NCI-H446 (cell line): ENCODE measurements at regions not wholly inside any gene's neighbourhood (a gene's known extent, or its start where the extent isn't known, plus 50 kb on each side); places are given as distances from the start of the nearest gene placed in this dataset.
A peak's percentile ranks its signal among the peaks of the same experiment; 100 is the strongest.

Experiments used
- DNase-seq, 2 experiments: peaks; one replicate each; lab custom pipeline; 2025; lab: John Stamatoyannopoulos, UW

DNA sequence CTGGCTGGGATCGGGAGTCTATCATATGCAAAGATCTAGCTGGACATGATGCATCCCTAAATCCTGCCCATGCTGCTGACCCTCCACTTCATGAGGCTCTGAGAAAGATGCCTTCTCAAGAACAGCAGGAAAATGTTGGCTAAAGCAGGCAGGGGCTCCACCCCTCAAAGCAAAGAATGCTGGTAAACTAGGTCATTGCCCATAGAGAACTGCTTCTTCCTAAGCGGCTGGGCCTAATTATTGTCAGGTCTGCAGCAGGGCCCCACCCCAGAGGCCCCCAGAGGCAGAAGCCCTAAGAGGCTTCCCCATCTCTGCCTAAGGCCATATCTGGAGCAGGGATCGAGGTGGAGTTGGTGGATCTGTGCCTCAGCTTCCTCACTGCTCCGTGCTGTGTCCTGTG is 447.4 kb upstream of the PROK2 start:
- DNase-seq = no peak

DNA sequence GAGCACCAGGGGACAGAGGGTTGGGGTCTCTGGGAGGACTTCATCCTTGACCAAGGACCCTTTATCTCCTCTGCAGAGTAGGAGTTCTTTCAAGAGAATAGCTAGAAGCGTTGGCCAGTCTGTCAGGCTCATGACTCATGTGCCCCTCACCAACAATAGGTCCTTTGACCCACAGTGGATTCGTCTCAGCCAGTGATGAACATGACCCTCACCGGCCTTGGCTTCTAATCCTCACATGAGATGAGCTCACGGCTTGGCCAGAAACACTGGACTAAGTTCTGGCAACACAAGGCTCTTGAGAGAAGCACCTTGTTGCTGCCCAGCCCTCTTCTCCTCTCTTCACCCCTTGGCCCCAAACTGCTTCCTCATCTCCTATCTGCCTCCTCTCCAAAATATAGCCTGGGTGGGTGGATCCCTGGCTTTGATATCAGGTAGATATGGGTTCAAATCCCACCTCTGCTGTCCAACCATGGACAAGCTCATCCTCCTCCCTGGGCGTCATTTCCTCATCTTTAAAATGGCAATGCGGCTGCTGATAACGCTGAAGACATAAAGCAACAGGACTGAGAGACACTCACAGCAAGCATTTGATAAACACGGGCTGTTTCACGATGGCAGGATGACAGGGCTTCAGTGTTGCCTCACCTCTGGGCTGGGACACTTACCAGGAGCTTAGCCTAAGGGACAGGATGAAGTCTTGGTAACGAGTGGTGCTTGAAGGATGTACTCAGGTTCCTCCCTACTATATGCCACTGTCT is 446.7 kb upstream of the PROK2 start:
- DNase-seq = no peak

DNA sequence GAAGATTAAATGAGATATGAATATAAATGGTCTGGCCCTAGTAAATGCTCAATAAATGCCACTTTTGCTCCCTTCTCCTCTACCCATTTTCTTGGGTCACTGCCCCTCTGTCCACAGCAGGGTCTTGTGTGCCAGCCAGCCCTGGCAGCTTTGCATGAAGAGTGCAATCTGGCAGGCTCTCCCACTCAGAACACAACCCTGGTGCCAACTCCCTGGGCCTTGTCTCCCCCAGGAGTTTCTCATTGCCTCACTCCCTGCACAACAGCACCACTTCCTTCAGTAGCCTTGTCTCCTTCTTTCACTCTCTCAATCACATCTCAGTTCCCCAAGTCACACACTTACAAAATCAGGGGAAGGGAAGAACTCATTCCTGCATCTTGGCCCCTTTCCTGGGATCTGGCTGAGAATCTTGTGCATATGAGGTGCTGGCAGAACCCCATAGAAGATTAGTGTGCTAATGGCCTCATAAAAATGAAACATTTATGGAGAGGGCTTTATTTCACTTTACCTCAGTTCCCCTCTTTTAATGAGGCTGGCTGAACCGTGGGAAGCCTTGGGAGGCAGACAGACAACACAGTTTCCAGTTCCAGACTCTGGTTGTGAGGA is 445.9 kb upstream of the PROK2 start:
- DNase-seq = peak in 1 of 2 experiments; percentile 24

DNA sequence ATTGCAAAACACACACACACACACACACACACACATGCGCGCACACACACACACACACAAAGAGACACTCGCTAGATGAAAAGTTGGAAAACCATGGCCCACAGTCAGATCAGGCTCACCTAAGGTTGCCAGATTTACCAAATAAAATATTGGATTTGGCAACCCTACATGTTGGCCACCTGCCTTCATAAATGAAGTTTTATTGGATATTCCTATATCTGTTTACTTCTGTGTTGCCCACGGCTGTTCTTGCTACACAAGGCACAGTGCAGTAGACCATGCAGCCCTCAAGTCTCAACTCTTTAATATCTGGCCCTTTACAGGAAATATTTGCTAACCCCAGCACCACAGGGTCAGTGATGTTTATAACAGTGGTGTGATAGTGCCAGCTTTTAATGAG is 445.0 kb upstream of the PROK2 start:
- no peak for DNase-seq

DNA sequence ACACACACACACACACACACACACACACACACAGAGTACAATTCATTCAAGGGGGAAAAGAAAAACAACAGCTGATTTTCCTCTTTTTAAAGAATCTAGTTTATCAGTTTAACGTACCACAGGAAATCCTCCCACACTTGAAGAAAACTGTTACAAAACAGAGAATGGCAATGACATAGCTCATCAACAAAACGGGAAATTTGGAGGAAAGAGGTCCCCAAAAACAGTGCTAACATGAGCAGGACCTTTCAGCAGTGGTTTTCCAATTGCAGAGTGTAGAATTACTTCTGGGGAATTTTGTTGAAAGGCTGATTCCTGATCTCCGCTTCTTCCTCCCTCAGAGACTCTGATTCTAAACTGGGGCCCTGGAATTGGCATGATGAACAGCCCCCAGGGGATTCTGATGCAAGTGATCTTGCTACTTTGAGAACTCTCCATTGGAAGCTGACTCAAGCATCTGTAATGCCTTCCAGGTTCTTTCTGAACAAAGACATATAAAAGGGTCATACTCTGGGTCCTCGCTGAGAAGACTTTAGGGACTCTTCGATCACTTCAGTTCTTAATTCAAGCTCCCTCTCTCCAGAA is 442.6 kb upstream of the PROK2 start:
- DNase-seq = no peak

DNA sequence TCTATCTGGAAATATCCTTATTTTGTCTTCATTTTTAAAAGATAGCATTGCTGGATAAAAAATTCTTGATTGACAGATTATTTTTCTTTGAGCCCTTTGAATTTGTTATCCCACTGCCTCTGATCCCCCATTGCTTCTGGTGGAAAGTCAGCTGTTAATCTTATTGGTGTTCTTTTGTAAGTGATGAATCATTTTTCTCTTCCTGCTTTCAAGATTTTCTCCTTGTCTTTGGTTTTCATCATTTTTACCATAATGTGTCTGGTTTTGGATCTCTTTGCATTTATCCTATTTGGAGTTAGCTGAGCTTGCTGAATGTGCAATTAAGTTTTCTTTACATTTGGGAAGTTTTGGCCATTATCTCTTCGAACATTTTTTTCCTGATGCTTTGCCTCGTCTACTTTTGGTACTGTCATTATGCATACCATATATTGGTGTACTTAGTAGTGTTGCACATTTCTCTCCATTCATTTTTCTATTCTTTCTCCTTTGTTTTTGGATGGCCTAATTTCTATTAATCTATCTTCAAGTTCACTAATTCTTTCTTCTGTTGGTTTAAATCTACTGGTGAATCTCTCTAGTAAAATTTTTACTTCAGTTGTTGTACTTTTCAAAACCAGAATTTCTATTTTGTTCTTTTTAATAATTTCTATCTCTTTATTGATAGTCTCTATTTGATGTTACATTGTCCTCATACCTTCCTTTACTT is 440.0 kb upstream of the PROK2 start:
- DNase-seq = no peak

DNA sequence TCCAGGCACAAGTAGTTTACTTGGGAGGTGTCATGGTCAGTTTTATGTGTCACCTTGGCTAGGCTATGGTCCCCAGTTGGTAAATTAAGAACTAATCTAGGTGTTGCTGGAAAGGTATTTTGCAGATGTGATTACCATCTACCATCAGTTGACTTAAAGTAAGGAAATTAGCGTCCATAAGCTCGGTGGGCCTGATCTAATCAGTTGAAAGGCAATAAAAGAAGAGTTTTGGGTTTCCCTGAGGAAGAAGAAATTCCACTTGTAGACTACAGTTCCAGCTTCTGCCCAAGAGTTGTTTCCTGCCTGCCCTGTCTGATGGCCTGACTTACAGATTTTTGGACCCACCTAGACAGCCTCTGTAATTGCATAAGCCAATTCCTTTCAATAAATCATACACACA is 438.7 kb upstream of the PROK2 start:
- no peak for DNase-seq

DNA sequence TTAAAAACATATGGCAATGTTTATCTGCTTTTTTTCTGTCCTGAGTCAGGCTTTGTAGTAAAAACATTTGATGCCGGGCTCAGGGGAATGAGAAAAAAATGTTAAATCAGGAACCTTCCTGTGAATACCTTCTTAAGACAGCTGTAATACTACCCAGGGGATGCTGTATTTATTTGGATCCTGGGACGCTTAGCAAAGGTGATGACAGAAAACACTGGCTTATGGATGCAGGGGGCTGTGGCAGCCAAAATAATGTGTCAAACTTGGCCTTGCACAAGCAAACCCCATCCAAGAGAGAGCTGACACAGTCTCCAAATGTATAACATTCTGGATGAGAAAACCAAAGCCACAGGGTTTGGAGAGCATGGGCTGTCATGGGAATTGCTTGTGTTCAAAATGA is 438.2 kb upstream of the PROK2 start:
- DNase-seq = no peak

DNA sequence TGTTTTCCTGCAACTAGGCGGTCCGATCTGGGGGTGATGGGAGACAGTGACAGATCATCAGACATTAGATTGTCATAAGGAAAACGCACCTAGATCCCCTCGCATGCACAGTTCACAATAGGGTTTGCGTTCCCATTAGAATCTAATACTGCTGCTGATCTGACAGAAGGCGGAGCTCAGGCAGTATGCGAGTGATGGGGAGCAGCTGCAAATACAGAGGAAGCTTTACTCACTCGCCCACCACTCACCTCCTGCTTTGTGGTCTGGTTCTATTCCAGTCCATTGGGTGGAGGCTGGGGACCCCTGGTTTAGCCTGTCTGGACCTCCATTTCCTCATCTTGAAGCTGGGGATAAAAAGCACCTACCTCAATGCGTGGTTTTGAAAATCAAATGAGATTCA is 437.5 kb upstream of the PROK2 start:
- no peak for DNase-seq

DNA sequence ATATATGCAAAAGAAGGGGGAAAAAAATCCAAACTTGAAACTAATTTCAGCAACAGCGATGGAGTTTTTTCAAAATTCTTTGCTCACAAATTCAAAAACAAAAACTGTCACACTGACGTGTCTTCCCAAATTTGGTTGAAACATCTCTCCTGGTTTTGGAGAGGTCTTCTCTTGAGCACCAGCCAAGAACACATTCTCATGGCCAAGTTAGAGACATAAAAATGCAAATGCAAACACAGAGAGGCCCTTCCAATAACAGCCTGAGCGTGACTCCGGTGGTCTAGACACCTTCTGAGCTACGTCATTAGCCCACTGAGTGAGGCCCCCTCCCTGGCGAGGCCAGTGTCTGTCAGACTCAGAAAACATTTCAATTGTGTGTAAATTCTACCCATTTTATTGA is 436.0 kb upstream of the PROK2 start:
- no peak for DNase-seq

DNA sequence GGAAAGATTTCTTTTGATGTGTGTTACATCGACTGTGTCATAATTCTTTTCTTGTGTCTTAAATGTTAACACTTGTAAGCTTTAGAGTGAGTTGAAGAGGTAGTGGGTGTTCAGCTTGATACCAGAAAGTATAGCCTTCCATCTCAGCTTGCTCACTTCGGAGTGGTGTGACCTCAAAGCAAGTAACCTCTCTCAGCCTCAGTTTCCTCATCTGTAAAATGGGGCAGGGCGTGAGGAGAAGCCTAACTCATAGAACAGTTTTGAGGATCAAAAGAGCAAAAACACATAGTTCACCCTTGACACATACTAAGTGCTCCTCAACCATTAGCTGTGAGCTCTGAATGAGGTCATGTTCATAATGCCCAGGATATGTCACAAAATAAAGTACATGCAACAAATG is 434.8 kb upstream of the PROK2 start:
- no peak for DNase-seq

DNA sequence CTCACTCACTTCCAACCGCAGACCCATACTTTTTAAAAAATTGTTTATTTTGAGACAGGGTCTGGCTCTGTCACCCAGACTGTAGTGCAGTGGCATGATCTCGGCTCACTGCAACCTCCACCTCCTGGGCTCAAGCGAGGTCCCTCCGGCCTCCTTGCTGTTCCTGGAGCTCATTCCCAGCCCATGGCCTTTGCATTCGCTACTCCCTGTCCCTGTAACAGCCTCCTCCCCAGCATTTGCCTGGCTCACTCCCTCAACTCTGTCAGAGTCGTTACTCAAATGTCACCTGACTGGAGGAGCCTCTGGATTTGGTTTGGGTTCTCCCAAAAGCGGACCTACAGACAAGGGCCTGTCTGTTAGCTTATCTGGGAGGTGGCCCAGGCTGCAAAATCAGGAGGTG is 432.6 kb upstream of the PROK2 start:
- no peak for DNase-seq

DNA sequence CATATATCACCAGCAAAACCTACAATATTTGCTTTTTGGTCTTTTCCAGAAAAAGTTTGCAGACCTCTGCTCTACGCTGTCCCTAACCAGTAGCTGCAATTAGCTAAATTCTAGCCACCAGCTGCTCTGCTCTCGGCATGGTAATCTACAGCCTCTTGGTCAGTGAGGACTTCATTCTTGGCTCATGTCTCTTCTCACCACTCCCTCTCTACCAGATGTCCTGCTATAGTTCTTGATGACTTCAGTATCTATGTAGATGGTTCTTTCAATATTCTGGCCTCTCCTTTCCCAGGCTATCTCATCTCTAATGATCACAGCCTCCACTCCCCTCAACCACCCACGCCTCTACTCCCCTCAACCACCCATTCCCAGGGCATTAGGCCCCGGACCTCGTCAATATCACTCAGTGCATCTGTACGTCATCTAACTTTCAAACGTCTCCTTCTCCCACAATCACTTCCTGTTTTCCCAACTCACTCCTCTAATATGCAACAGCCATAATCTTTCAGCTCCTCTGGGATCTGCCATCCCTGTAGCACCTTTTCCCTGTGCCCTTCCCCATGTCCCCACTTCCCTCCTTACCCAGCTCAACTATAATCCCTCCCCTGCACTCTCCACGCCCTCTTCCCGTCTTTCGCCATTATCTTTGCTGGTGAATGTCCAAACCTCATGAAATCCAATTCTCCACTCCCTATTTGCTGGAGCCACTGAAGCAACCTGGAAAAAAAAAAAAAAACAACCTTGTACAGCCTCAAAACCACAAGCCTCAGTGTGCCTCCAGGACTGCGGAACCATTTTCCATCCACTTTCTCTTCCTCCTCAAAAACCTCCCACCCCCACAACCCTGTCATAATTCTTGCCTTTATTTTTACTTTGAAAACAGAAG is 429.4 kb upstream of the PROK2 start:
- no peak for DNase-seq

DNA sequence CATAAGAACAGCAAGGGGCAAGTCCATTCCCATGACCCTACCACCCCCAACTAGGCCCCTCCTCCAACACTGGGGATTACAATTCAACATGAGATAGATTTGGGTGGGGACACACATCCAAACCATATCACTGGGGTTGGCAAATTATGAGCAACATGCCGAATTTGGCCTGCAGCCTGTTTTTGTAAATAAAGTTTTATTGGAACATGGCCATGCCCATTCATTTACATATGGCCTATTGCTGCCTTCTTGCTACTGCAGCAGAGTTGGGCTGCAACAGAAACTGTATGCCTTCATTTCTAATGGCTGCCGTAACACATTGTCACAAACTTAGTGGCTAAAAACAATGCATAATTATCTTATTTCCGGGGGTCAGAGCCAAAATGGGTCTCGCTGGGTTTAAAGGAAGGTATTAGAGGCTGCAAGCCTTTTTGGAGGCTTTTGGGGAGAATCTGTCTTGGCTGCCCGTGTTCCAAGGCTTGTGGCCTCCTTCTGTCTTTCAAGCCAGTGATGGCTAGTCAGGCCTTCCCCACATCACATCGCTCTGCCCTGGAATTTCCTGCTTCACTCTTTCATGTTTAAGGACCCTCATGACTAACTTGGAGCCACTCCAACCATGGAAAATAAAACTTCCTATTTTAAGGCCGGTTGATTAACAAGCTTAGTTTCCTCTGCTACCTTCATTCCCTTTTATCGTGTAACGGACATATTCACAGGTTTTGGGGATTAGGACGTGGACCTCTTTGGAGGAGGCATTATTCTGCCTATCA is 428.5 kb upstream of the PROK2 start:
- DNase-seq = no peak

DNA sequence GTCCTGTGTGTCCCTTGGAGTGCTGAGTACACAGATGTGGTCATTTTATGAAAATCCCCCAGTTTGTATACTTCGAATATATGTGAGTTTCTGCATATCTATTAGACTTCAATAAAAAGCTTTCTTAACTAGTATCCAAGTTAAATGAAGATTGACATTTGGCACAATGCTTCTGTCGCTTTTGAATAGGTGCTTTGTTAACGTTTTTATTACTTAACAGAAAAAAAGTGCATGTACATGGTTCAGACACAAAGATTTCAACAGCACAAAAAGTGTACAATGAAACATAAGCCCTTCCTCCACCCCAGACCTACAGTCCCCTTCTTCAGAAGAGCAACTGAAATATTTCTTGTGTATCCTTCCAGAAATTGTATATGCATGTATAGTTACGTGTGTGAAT is 427.4 kb upstream of the PROK2 start:
- no peak for DNase-seq

DNA sequence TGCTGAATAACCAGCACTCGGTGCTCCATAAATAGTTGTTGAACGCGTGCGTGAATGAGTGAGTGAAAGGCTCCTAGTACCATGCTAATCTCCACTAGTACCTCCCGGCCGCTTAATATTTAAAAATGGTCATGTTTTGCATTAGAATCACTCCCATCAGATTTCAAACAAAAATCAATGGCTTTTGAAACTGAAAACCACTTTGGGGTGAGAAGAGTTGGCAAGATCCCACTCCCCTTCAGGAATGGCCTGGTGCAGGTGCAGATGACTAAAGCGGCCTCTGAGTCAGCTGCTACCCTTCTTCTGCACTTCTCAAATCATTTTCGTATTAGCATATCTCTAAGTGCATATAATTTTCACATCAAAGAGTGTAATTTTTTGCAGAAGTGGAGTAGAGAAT is 425.3 kb upstream of the PROK2 start:
- DNase-seq = no peak

DNA sequence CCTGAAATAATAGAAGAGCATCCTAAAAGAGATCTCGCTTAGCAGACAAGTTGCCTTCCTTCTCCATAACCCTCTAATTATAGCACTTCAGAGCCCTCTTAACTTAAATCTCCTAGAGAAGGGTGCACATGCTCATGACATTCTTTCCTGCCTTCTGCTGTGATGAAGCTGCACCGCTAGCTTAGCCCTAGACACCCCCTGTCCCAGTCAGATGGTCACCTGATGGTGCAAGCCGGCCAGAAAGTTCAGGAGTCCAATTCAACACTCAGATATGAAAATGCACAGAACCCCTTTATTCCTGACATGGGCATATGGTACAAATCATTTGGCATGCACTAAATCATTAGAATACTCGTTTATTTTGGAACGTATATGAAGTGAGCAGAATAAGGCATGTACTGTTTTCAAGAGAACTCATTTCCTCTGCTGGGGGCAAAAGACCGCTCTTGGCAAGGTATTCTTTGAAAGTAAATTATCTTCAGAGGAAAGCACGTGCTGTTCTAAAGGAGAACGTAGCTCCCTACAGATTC is 420.4 kb upstream of the PROK2 start:
- DNase-seq = no peak

DNA sequence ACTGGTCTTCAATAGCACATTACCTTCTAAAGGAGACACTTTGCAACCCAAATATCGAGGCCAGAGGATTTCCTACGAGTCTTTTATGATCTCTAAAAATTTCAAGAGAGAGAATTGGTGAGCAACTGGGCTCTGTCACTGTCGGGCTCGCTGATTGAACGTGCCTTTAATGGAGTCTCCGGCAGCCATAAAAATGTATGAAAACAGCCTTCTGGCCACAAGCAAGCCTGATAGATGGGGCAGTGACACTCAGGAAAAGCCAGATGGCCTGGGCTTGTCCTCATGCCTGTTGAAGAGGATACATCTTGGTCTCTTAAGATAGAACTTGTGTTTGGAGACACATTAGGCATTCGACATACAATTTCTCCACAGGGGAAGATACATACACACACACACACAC is 419.5 kb upstream of the PROK2 start:
- DNase-seq = no peak

DNA sequence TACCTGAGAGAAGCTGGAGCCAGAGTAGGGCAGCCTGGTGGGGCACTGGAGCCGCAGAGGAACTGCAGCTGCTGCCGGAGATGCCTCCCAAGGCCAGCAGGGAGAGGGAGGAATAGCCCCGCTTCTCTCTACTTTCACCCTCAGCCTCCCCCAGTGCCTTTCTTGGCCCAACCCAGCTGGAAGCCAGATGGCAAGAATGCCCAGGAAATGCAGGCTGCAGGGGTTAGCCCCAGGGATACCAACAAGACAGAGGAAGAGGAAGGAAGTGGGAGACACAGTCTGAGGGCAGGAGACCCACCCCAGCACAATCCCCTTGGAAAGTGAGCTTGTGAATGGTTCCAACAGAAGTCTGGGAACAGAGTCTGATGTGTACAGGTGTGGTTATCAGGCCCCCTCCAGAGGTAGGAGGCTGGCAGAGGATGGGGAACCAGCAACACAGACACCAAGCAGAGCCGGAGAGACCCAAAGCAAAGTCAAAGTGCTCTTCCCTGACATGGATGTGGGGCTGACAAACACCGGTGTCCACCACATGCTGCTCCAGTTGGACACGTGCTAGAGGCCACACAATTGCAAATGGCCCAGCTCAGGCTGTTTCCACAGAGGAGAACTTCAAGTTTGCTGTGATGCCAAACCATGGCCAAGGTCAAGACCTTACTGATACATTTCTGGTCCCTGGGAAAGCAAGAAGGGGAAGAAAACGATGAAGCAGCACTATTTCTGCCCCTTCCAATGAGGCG is 418.8 kb upstream of the PROK2 start:
- DNase-seq = no peak

DNA sequence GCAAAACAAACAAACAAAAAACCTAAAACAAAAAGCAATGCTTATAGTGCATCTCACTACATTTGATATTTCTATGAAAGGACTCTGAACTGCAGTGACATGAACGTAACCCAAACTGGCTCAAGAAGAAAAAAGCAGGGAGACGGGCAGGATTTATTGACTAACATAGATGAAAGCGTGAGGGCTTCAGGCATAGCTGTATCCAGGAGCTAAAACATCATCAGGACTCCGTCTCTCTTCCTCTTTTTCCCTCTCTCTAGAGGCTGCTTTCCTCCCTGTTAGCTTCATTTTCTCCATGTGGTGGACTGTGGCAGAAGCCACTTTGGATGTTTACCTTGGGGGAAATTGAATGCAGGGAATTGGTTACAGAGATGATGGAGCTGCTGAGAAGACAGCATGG is 418.2 kb upstream of the PROK2 start:
- no peak for DNase-seq
